Activated CD4-positive, alpha-beta memory T cell treated with anti-CD3 and anti-CD28 coated beads, Interleukin-2, amount 10 ng/mL, durations not matched to agents 7 days and 5 days (primary cell): ENCODE measurements at regions not wholly inside any gene's neighbourhood (a gene's known extent, or its start where the extent isn't known, plus 50 kb on each side); places are given as distances from the start of the nearest gene placed in this dataset.

Source experiments
- CTCF ChIA-PET: fragments of 350-600 bp; sonication (Branson Sonifier 250); formaldehyde crosslinking; loops from one replicate; lab custom pipeline; 2021; ENCODE audit warnings: antibody characterized with exemption, inconsistent platforms; lab: Charles Lee
- POLR2A ChIA-PET: fragments of 350-600 bp; sonication (Branson Sonifier 250); formaldehyde crosslinking; loops from one replicate; lab custom pipeline; 2021; ENCODE audit warnings: antibody characterized with exemption; lab: Charles Lee
- DNase-seq: peaks from one replicate; pipeline ENCODE4 v3.0.0-alpha.2; 2020
- H3K27ac Mint-ChIP-seq: one replicate; pipeline ENCODE4 v1.8.0; 2021; ENCODE audit warnings: mild to moderate bottlenecking, mixed read lengths
- H3K27me3 Mint-ChIP-seq: one replicate; pipeline ENCODE4 v1.8.0; 2021; ENCODE audit warnings: mixed read lengths
- H3K36me3 Mint-ChIP-seq: one replicate; pipeline ENCODE4 v1.8.0; 2021; ENCODE audit warnings: low read depth, mixed read lengths
- H3K4me1 Mint-ChIP-seq: one replicate; pipeline ENCODE4 v1.8.0; 2021; ENCODE audit warnings: mixed read lengths
- H3K4me3 Mint-ChIP-seq: one replicate; pipeline ENCODE4 v1.8.0; 2021; ENCODE audit warnings: mild to moderate bottlenecking, mixed read lengths
- H3K9me3 Mint-ChIP-seq: one replicate; pipeline ENCODE4 v1.8.0; 2021; ENCODE audit warnings: mixed read lengths

- no peaks in the 10 kb centered on the region for H3K36me3 Mint-ChIP-seq
- H3K27ac Mint-ChIP-seq: no peak overlapping the region
- ChIA-PET CTCF (no interaction called here), POLR2A (no interaction called here)
- H3K4me3 Mint-ChIP-seq: no peak overlapping the region
- H3K9me3 Mint-ChIP-seq: peaks cover 6% of the 10 kb centered on the region
- no peak for DNase-seq
- H3K27me3 Mint-ChIP-seq: no peaks in the 10 kb centered on the region
- H3K4me1 Mint-ChIP-seq: no peaks in the 10 kb centered on the region
Measured at GRCh38 chr10:105611244-105611798, 970.2 kb downstream of the SORCS3 start.

- Mint-ChIP-seq H3K4me1 (no peaks in the 10 kb centered on the region), H3K27me3 (no peaks in the 10 kb centered on the region), H3K27ac (no peak overlapping the region), H3K36me3 (no peaks in the 10 kb centered on the region), H3K4me3 (no peak overlapping the region), H3K9me3 (peaks cover 6% of the 10 kb centered on the region)
- DNase-seq: no peak
- ChIA-PET CTCF (no interaction called here), POLR2A (no interaction called here)
Measured at GRCh38 chr10:105609451-105609850, 968.4 kb downstream of the SORCS3 start.

GRCh38 chr10:105605918-105606317, 964.8 kb downstream of the SORCS3 start:
- no peak for DNase-seq
- Mint-ChIP-seq H3K27me3 (no peaks in the 10 kb centered on the region), H3K4me3 (no peak overlapping the region), H3K27ac (no peak overlapping the region), H3K9me3 (peaks cover 3% of the 10 kb centered on the region), H3K4me1 (no peaks in the 10 kb centered on the region), H3K36me3 (no peaks in the 10 kb centered on the region)
- ChIA-PET CTCF (no interaction called here), POLR2A (no interaction called here)

GRCh38 chr10:105605104-105605503, 964.0 kb downstream of the SORCS3 start:
- no peaks in the 10 kb centered on the region for H3K36me3 Mint-ChIP-seq
- H3K9me3 Mint-ChIP-seq: peaks cover 3% of the 10 kb centered on the region
- H3K4me1 Mint-ChIP-seq: no peaks in the 10 kb centered on the region
- CTCF ChIA-PET: no interaction called here
- POLR2A ChIA-PET: no interaction called here
- H3K4me3 Mint-ChIP-seq: no peak overlapping the region
- no peak overlapping the region for H3K27ac Mint-ChIP-seq
- no peak for DNase-seq
- no peaks in the 10 kb centered on the region for H3K27me3 Mint-ChIP-seq

- no peak overlapping the region for H3K4me3 Mint-ChIP-seq
- POLR2A ChIA-PET: no interaction called here
- no peak for DNase-seq
- no peaks in the 10 kb centered on the region for H3K9me3 Mint-ChIP-seq
- CTCF ChIA-PET: no interaction called here
- no peaks in the 10 kb centered on the region for H3K4me1 Mint-ChIP-seq
- no peaks in the 10 kb centered on the region for H3K27me3 Mint-ChIP-seq
- H3K36me3 Mint-ChIP-seq: no peaks in the 10 kb centered on the region
- H3K27ac Mint-ChIP-seq: no peak overlapping the region
Measured at GRCh38 chr10:105598207-105598606, 957.1 kb downstream of the SORCS3 start.

- H3K4me3 Mint-ChIP-seq: no peak overlapping the region
- no peaks in the 10 kb centered on the region for H3K4me1 Mint-ChIP-seq
Measured at GRCh38 chr10:105597312-105597711, 956.2 kb downstream of the SORCS3 start.

GRCh38 chr10:105596749-105597148, 955.7 kb downstream of the SORCS3 start:
- Mint-ChIP-seq H3K27ac (no peak overlapping the region), H3K27me3 (no peaks in the 10 kb centered on the region), H3K9me3 (no peaks in the 10 kb centered on the region), H3K4me3 (no peak overlapping the region), H3K36me3 (no peaks in the 10 kb centered on the region), H3K4me1 (no peaks in the 10 kb centered on the region)
- no peak for DNase-seq
- ChIA-PET POLR2A (no interaction called here), CTCF (no interaction called here)

More at GRCh38 chr10:105597312-105597711, 956.2 kb downstream of the SORCS3 start:
- H3K27ac Mint-ChIP-seq: no peak overlapping the region
- CTCF ChIA-PET: no interaction called here
- POLR2A ChIA-PET: no interaction called here
- H3K36me3 Mint-ChIP-seq: no peaks in the 10 kb centered on the region
- DNase-seq: no peak
- no peaks in the 10 kb centered on the region for H3K9me3 Mint-ChIP-seq
- H3K27me3 Mint-ChIP-seq: no peaks in the 10 kb centered on the region

- H3K4me3 Mint-ChIP-seq: no peak overlapping the region
- no peaks in the 10 kb centered on the region for H3K9me3 Mint-ChIP-seq
- DNase-seq: no peak
- no peaks in the 10 kb centered on the region for H3K27me3 Mint-ChIP-seq
- H3K27ac Mint-ChIP-seq: no peak overlapping the region
- POLR2A ChIA-PET: no interaction called here
- CTCF ChIA-PET: no interaction called here
- no peaks in the 10 kb centered on the region for H3K36me3 Mint-ChIP-seq
- no peaks in the 10 kb centered on the region for H3K4me1 Mint-ChIP-seq
Measured at GRCh38 chr10:105594296-105594695, 953.2 kb downstream of the SORCS3 start.

- Mint-ChIP-seq H3K27me3 (no peaks in the 10 kb centered on the region), H3K4me3 (no peak overlapping the region), H3K27ac (no peak overlapping the region), H3K36me3 (no peaks in the 10 kb centered on the region), H3K9me3 (no peaks in the 10 kb centered on the region), H3K4me1 (no peaks in the 10 kb centered on the region)
- ChIA-PET CTCF (no interaction called here), POLR2A (no interaction called here)
- no peak for DNase-seq
Measured at GRCh38 chr10:105592468-105592867, 951.4 kb downstream of the SORCS3 start.

GRCh38 chr10:105586451-105587098, 945.5 kb downstream of the SORCS3 start:
- CTCF ChIA-PET: no interaction called here
- H3K27me3 Mint-ChIP-seq: no peaks in the 10 kb centered on the region

GRCh38 chr10:105585753-105586152, 944.7 kb downstream of the SORCS3 start:
- Mint-ChIP-seq H3K9me3 (no peaks in the 10 kb centered on the region), H3K27me3 (no peaks in the 10 kb centered on the region), H3K36me3 (no peaks in the 10 kb centered on the region), H3K4me3 (no peak overlapping the region), H3K27ac (no peak overlapping the region), H3K4me1 (no peaks in the 10 kb centered on the region)
- CTCF ChIA-PET: no interaction called here
- POLR2A ChIA-PET: no interaction called here
- no peak for DNase-seq

More at GRCh38 chr10:105586451-105587098, 945.5 kb downstream of the SORCS3 start:
- Mint-ChIP-seq H3K9me3 (no peaks in the 10 kb centered on the region), H3K4me1 (no peaks in the 10 kb centered on the region), H3K4me3 (no peak overlapping the region), H3K27ac (no peak overlapping the region), H3K36me3 (no peaks in the 10 kb centered on the region)
- no peak for DNase-seq
- POLR2A ChIA-PET: no interaction called here

GRCh38 chr10:105585171-105585570, 944.1 kb downstream of the SORCS3 start:
- Mint-ChIP-seq H3K27ac (no peak overlapping the region), H3K36me3 (no peaks in the 10 kb centered on the region), H3K4me1 (no peaks in the 10 kb centered on the region), H3K27me3 (no peaks in the 10 kb centered on the region), H3K4me3 (no peak overlapping the region), H3K9me3 (no peaks in the 10 kb centered on the region)
- no peak for DNase-seq
- ChIA-PET CTCF (no interaction called here), POLR2A (no interaction called here)

- Mint-ChIP-seq H3K36me3 (no peaks in the 10 kb centered on the region), H3K4me3 (no peak overlapping the region), H3K4me1 (no peaks in the 10 kb centered on the region), H3K27me3 (no peaks in the 10 kb centered on the region), H3K9me3 (peaks cover 11% of the 10 kb centered on the region), H3K27ac (no peak overlapping the region)
- CTCF ChIA-PET: no interaction called here
- no peak for DNase-seq
- POLR2A ChIA-PET: no interaction called here
Measured at GRCh38 chr10:105579112-105579511, 938.0 kb downstream of the SORCS3 start.
